ENCODE measurements at regions not wholly inside any gene's neighbourhood (a gene's known extent, or its start where the extent isn't known, plus 50 kb on each side); places are given as distances from the start of the nearest gene placed in this dataset.
"Not testable (repeated sequence)": the region's sequence is repeated elsewhere in the genome, so short reads cannot be mapped to it uniquely, and the experiment has no call there.

DNA sequence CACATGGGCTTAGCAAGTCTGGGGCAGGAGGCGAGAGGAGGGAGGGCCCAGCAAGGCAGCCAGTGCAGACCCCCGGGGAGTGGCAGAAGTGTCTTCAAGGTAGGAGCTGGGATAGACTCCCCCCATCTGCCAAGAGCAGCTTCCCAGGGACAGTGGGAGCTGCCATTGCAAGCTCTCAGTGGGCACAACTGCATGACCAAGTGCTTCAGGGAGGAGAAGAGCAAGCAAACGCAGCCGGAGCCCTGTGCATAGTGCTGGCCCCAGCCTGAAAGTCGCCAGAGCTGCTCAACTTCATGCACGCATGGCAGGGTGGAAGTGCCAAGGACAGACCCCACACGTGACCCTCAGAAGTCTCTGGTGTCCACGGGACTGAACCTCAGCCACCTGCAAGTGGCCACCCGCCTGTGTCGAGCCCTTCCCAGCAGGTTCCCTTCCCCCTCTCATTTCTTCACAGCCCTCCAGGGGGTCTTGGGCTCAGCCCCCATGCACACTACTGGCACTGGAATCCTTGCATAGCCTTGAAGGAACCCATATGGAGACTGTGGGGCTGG is 89.4 kb downstream of the PLXNA1 start:
- DNase-seq: no peak

DNA sequence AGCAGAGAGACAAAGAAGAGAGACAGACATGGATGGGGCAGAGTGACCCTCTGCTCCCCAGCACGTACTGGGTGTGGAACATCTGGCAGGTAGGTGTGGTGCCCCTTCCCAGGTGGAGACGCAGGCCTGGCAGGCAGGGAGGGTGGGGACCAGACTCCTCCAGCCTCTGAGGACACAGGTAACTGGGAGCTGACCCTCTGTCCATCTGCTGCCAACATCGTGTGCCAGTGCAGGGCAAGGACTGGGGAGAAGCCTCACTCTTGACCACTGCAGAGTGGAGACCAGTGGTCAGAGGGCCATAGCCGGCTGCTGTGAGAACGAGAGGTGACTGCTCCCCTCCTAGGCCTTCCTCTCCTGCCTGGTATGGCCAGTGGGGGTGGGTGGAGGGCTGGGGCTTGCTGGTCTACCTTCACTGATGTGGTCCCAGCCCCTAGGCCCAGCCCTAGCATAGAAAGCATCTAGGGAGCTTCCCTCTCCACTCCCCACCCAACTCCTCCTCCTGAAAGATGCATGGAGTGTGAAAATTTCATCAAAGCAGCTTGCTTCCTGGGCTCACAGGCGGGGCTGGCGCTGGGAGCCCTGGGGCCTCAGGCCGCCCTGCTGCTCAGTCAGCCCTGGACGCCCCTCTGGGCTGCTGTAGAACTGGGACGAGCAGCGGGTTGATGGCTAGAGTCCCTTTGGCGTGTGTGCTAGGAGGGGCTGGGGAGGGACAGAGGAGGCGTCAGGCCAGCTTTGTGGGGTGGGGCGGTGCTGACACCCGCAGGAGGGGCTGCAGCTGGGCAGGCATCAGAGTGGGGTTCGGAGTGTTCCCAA is 90.3 kb downstream of the PLXNA1 start:
- no peak for DNase-seq

DNA sequence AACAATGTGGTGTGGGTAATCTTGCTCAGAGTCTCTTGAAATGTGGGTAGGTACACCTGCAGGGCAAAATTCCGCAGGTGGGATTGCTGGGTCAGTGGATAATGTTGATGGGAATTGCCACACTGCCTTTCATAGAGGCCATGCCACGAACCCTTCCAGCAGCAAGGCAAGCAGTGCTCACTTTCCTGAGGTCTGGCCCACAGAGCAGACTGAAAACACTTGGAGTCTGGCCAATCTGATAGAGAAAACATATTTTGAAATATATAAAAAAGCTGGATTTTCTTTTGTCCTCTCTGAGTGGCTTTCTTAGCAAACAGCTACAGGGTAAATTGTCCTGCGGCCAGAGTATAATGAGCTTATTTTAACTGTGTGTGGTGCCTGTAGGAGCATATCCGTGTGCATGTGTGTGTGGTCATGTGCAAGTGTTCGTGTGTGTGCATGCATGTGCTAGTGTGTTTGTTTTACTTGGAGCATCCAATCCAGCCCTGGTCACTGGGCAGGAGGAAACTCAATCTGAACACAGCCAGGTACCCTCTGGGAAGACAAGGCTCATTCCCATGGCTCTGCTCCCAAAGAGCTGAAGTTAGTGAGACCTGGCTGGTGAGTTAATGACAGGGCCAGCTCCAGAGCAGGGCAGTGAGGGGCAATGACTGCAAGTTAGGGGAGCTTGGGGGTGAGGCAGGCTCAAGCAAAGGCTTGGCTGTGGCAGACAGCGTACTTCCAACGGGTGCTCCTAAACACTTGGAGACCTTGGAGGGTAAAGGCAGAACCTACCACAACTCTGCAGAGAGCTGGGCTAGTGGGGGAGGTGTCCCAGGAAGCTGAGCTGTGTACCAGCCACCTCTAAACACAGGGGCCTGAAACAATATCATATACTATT is 91.3 kb downstream of the PLXNA1 start:
- no peak for DNase-seq

DNA sequence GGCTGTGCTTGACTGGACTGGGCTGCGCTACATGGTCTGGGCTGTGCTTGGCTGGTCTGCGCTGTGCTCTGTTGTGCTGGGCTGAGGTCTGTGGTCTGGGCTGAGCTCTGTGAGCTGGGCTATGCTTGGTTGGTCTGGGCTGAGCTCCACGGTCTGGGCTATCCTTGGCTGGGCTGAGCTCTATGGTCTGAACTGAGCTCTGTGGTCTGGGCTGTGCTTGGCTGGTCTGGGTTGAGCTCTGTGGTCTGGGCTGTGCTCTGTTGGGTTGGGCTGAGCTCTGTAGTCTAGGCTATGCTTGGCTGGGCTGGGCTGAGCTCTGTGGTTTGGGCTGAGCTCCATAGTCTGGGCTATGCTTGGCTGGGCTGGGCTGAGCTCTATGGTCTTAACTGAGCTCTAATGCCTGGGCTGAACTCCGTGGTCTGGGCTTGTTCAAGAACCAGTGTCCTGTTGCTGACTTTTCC is 92.0 kb downstream of the PLXNA1 start:
- DNase-seq: peak in 1 of 2 experiments; percentile 10

DNA sequence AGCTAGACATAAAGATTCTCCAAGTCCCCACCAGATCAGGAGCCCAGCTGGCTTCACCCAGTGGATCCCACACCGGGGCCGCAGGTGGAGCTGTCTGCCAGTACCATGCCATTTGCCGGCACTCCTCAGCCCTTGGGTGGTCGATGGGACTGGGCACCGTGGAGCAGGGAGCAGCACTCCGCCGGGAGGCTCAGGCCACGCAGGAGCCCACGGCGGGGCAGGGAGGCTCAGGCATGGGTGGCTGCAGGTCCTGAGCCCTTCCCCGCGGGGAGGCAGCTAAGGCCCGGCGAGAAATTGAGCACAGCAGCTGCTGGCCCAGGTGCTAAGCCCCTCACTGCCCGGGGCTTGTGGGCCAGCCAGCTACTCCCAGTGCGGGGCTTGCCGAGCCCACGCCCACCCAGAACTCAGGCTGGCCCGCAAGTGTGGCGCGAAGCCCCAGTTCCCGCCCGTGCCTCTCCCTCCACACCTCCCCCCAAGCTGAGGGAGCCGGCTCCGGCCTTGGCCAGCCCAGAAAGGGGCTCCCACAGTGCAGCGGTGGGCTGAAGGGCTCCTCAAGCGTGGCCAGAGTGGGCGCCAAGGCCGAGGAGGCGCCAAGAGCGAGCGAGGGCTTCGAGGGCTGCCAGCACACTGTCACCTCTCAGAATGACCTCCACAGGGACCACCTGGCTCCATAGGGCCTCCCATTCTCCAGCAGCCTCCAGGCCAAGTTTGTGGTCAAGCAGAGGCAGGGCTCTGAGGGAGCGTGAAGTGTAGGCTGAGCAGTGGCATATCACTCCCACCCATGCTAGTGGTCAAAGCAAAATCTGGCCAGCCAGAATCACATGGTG is 93.5 kb downstream of the PLXNA1 start:
- not testable (repeated sequence) for DNase-seq

DNA sequence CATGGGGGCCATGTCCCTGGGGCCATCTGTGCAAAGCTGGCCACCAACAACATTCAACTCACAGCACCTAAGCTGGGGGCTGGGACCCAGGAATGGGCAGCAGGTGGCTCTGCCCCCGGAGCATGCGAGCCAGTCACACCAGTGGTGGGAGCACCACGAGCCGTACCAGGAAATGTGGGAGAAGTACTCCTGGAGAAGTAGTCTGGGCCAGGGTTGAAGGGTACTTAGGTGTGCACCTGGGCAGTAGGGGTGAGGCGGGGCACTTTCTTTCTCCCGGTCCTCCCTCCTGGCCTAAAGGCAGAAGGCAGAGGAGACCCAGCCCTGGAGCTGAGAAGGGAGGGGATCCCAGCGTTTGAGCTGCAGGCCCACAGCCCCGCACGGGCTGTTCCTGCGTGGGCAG is 94.2 kb downstream of the PLXNA1 start:
- DNase-seq: no peak

DNA sequence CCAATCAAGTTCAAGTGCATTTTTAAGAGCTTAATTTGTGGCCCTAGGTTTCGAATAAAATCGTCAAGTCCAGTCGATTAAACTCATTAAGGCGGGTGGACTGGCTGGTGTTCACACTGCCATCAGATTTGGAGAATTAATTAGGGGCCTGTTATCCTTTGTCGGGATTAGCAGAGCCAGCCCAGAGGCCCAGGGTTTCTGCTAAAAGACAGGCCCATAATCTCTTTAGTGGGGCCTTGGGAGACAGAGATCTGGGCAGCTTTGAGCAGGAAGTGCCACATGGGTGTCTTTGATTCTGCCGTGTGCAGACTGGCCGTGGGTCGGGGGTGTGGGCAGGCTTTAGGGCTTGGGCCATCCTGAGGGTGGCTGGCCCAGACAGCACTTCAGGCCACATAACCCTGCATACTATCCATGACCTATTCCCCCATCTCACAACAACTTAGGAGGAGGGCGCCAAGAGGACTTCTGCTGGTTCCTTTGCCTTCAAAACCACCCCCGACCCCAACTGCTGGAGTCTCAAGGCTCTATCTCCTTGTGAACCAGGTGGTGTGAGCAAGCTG is 94.7 kb downstream of the PLXNA1 start:
- no peak for DNase-seq

DNA sequence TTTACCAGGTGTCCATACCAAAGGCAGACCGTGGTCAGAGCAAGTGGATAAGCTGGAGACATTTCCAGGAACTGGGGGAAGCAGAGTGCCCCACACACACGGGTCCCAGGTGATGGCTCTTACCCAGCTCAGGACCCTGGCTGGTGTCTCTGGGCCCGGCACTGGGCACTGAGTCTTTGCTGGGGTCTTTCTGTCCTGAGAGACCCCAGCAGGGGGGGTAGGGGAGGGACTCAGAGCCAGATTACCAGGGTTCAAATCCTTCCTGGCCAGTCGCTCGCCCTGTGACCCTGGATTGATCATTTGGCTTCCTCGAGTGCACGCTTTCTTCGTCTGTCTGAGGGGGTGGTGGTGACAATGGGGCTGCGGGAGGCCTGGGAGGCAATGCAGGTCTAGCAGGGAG is 95.7 kb downstream of the PLXNA1 start:
- no peak for DNase-seq

DNA sequence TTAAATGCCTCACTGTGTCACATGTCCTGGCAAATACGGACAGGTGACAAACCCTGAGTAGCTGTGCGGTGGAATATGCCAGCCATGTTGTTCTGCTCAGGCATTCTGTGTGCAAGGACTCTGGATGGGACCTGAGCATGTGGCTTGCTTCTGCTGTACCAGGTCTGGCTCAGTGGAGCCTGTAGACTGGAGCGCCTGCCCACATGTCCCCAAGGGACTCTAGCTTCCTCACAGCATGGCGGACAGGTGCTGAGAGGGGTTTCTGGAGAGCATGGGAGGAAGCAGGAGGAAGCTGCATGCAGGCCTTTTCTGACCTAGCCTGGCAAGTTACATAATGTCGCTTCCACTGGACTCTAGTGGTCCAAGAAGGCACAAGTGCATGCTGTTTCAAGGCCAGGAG is 96.3 kb downstream of the PLXNA1 start:
- no peak for DNase-seq

DNA sequence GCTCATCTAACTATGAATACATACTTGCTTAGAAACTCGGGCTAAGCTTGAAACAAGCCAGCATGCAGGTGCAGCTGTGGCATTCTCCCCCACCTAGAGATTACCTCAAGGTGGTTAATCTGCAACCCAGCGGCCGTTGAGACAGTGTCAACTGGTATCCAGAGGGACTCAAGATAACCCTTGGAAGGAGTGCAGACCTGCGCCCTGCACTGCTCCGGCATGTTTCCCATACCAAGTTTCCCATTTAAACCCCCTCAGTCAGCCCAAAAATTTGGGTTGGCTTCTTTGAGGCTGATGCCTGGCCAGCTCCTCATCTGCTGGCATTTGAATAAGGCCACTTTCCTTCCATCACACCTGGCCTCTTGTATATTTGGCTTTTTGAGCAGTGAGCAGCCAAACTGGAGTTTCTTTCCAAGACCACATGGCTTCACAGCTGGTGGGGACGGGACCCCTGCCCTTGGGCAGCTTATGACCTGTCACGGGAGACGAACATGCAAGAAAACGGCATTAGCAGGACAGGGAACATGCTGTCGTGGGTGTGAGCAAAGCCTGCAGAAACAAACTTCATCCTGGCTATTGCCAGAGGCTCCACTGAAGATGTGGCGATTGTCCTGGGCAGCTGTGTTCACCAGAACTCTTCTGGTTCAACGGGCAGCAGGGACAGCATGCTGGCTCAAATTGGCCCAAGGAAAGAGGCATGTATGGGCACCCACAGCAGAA is 98.2 kb downstream of the PLXNA1 start:
- DNase-seq: no peak

DNA sequence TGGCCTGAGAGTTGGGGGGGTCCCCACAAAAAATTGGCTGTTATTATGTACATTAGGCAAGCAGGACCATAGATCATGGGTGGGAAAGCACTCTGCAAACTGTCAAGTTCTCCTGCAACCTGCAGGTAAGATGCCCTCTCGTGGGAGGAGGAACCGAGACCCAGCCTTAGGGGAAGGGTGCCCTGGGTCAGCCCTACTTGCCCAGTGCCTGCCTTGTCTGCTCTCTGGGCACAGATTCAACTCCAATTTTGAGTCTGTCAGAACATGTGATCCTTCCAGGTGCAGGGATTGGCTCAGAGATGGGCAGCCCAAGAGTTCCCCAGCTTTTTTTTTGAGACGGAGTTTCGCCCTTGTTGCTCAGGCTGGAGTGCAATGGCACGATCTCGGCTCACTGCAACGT is 99.2 kb downstream of the PLXNA1 start:
- no peak for DNase-seq

DNA sequence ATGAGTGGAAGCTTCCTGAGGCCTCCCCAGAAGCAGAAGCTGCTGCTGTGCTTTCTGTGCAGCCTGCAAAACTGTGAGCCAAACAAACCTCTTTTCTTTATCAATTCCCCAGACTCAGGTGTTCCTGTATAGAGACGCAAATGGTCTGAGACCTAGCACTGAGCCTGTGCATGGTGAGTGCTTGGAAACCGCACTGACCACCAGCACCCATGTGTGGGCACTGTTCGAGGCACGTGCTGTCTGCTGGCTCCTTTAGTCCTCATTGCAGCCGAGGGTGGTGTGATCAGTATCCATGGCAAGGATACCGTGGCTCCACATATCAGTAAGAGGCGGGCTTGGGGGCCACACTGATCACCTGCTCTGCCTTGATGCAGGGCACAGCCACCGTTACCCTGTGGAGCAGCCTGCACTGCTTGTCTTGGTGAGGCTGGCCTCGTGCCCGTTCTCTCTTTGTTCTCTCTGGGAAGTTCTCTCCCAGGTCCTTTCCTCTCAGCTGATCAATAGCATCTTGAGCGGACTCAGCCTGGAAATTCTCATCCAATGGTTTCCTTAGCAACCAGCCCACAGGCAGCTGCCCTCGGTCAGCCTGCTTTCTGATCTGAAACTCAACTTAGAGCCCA is 101.0 kb downstream of the PLXNA1 start:
- no peak for DNase-seq

GRCh38 chr3:127084401-127084990 is 101.6 kb downstream of the PLXNA1 start:
- DNase-seq: no peak

DNA sequence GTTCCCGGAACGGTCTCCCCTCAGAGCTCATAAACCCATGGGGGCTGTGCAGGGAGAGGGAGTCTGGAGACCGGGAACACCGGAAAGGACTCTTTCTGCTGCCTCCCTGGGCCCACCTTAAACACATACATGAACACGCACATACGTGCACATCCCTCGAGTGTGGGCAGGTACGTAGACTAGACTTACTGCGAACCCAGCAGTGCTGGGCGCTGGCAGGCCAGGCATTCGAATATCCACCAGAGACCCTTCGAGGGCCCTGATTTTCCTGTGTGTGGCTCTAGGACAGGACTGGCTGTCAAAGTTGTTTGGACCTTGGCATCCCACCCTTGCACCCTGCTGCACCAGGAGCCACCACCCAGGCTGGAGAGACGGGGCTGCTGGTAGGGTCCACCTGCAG is 102.7 kb downstream of the PLXNA1 start:
- DNase-seq: no peak

DNA sequence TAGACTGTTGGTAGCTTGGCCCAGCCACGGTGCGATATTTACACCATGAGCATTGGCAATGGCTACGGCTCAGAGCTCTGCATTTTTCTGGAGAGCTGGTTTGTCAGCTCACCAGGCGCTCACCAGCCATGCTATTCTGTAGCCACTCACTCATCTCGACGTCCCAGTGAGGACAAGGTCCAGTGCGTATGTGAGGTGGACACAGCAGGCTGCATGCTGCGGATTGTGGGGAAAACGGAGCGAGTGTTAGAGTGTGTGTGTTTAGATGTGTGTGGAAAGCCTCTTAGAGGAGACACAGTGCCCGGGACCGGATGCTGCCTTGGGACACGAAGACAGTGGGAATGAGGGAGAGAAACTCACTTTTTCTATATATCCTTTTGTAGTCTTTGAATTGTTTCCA is 103.7 kb downstream of the PLXNA1 start:
- not testable (repeated sequence) for DNase-seq

GRCh38 chr3:127087441-127087840 is 104.5 kb downstream of the PLXNA1 start:
- no peak for DNase-seq

GRCh38 chr3:127088511-127089351 is 104.2 kb upstream of the PRR23E start:
- DNase-seq: no peak

DNA sequence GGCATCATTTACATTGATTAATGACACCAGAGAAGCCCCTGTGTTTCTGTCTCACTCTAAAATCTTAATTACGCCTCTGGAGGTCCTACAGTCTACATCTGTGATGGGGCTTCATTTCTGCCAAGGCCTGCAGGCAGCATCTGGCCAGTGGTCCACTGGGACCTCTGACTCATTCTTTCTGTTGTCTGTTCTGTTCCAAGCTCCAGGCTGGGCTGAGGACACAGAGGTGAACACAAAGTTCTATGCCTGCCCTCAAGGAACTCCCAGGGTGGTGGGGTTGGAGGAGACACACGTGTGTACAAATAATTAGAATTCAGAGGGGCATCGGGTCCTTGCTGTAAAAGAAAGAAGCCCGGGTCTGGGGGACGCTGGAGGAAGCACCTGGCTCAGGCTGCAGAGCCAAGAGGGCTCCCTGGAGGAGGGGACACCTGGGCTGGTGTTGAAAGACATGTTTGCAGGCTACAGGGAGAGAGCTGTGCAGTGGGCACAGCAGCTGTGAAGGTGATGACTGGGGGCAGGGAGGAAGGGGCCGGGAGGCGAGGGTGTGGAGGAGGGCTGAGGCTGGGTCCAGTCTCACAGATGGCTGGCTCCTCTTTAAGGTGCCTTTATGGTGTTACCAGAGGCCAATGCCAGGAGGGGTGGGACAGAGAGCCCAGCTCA is 103.3 kb upstream of the PRR23E start:
- peak in 1 of 2 experiments; percentile 15 for DNase-seq

Measured in NCI-H446 (cell line).